Tibial artery (tissue), 4 donors: ENCODE measurements at regions not wholly inside any gene's neighbourhood (a gene's known extent, or its start where the extent isn't known, plus 50 kb on each side); places are given as distances from the start of the nearest gene placed in this dataset.

ENCODE experiments used
- DNase-seq, 2 donors: peaks; one replicate each; pipeline ENCODE4 v3.0.0-alpha.2; 2019
- H3K27ac ChIP-seq, 2 donors: fragments of 200-600 bp; sonication (generic) in 1 of 2; 1 replicate in 1 of 2; 2 replicates in 1 of 2; pipeline ENCODE4 v1.5.1; 2018 to 2019; ENCODE audit warnings: mild to moderate bottlenecking in 1 of 2
- H3K27me3 ChIP-seq, 2 donors: fragments of 200-600 bp; sonication (generic) in 1 of 2; one replicate each; pipeline versions ENCODE4 v1.5.1 to v1.6.0; 2016 to 2019
- H3K36me3 ChIP-seq, 3 donors: fragments of 200-600 bp; sonication (generic) in 2 of 3; one replicate each; pipeline ENCODE4 v1.5.1; 2016 to 2019; ENCODE audit warnings: mild to moderate bottlenecking in 2 of 3
- H3K4me1 ChIP-seq, 4 donors: fragments of 200-600 bp; sonication (generic) in 2 of 4; 1 replicate in 3 of 4; 2 replicates in 1 of 4; pipeline ENCODE4 v1.5.1; 2016 to 2019
- H3K4me3 ChIP-seq, 2 donors: fragments of 200-600 bp; sonication (generic) in 1 of 2; 1 replicate in 1 of 2; 2 replicates in 1 of 2; pipeline ENCODE4 v1.5.1; 2018 to 2019; ENCODE audit warnings: mild to moderate bottlenecking in 2 of 2
- H3K9me3 ChIP-seq, 3 donors: fragments of 200-600 bp; sonication (generic) in 1 of 3; one replicate each; pipeline ENCODE4 v1.5.1; 2016 to 2019
- intact Hi-C: fragments of 100-400 bp; cut with DNase I; formaldehyde crosslinking; loops from one replicate; pipeline ENCODE4 v1.15.0; 2023; ENCODE audit warnings: low total_unique reads
- TF ChIP-seq, protein P1 (sequence below), 2 experiments: fragments of 200-600 bp in 1 of 2; fragments of 450-650 bp in 1 of 2; IDR thresholded peaks; one replicate each; pipeline ENCODE4 v1.5.1; 2017 to 2019; ENCODE audit warnings: antibody characterized with exemption in 2 of 2, mild to moderate bottlenecking in 1 of 2, moderate library complexity in 1 of 2

- Histone ChIP-seq H3K4me3 (no peak overlapping the region), H3K27ac (no peak overlapping the region), H3K4me1 (no peaks in the 10 kb centered on the region), H3K9me3 (no peaks in the 10 kb centered on the region), H3K27me3 (no peaks in the 10 kb centered on the region), H3K36me3 (no peaks in the 10 kb centered on the region)
- no peak for DNase-seq
- TF ChIP-seq, protein P1, sequence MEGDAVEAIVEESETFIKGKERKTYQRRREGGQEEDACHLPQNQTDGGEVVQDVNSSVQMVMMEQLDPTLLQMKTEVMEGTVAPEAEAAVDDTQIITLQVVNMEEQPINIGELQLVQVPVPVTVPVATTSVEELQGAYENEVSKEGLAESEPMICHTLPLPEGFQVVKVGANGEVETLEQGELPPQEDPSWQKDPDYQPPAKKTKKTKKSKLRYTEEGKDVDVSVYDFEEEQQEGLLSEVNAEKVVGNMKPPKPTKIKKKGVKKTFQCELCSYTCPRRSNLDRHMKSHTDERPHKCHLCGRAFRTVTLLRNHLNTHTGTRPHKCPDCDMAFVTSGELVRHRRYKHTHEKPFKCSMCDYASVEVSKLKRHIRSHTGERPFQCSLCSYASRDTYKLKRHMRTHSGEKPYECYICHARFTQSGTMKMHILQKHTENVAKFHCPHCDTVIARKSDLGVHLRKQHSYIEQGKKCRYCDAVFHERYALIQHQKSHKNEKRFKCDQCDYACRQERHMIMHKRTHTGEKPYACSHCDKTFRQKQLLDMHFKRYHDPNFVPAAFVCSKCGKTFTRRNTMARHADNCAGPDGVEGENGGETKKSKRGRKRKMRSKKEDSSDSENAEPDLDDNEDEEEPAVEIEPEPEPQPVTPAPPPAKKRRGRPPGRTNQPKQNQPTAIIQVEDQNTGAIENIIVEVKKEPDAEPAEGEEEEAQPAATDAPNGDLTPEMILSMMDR (IDR thresholded peaks at IDR 0.05) = no peak
- intact Hi-C loops = no loop called here
These were observed 476.8 kb downstream of the GABRG1 start for GRCh38 chr4:45646885-45647590.

- no peak overlapping the region for H3K4me3 ChIP-seq
- H3K4me1 ChIP-seq = no peaks in the 10 kb centered on the region
- DNase-seq = no peak
- H3K36me3 ChIP-seq = no peaks in the 10 kb centered on the region
- no peak overlapping the region for H3K27ac ChIP-seq
- intact Hi-C loops = no loop called here
- H3K9me3 ChIP-seq = no peaks in the 10 kb centered on the region
- TF ChIP-seq, protein P1 (IDR thresholded peaks at IDR 0.05) = no peak
- H3K27me3 ChIP-seq = no peaks in the 10 kb centered on the region
These were observed 483.6 kb downstream of the GABRG1 start for GRCh38 chr4:45640281-45640680.

DNA sequence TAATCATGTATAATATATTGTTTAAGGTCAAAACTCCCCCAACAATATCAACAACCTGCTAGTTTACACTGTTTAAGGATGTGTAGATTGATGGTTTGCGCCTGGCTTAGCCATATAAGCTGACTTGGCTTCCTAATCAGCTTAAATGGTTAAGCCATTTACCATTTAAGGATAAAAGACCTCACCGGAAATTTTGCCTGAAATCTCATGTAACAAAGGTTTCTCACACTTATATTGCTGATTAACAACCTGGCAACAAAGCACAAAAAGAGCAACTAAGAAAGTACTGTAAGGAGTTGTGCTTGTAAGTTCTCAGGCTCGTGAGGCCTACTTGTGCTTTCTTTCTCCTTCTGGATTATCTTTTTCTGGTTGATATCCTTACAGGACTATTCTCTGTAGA is 485.2 kb downstream of the GABRG1 start:
- DNase-seq = no peak
- intact Hi-C loops = no loop called here
- TF ChIP-seq, protein P1 (IDR thresholded peaks at IDR 0.05) = no peak
- Histone ChIP-seq H3K36me3 (no peaks in the 10 kb centered on the region), H3K27me3 (no peaks in the 10 kb centered on the region), H3K9me3 (no peaks in the 10 kb centered on the region), H3K4me1 (no peaks in the 10 kb centered on the region), H3K27ac (no peak overlapping the region), H3K4me3 (no peak overlapping the region)

DNA sequence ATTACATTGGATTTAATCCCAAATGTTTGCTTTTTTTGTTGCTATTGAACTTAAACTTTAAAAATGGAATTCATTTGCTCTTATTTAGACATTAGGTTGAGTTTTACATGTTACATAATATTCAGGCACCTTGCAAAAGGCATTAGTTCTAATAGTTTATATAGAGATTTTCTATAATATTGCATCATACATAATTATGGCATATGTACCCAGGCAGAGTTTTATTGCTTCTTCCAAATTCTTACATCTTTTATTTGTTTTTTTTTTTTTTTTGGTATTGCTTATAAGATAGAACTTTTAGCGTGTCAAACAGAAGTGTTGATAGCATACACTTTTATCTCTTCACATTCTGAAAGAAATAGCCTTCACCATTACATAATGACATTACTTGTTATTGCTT is 487.7 kb downstream of the GABRG1 start:
- no peak overlapping the region for H3K27ac ChIP-seq
- H3K4me3 ChIP-seq = no peak overlapping the region
- H3K4me1 ChIP-seq = no peaks in the 10 kb centered on the region
- intact Hi-C loops = no loop called here
- TF ChIP-seq, protein P1 (IDR thresholded peaks at IDR 0.05) = no peak
- no peaks in the 10 kb centered on the region for H3K9me3 ChIP-seq
- no peaks in the 10 kb centered on the region for H3K36me3 ChIP-seq
- no peaks in the 10 kb centered on the region for H3K27me3 ChIP-seq
- no peak for DNase-seq

DNA sequence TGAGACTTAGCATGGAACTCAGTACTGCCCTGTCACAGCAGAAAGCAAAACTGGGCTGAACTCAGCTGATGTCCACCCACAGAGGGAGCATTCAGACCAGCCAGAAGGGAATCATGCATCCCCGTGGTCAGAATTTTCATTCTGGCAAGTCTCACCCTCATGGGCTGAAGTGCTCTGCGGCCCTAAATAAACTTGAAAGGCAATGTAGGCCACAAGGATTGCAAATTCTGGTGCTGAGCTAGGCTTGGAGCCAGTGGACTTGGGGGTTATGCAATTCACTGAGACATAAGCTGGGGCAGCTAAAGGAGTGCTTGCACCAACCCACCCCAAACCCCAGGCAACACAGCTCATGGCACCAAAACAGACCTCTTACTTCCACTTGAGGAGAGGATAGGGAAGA is 494.1 kb downstream of the GABRG1 start:
- Histone ChIP-seq H3K4me1 (no peaks in the 10 kb centered on the region), H3K36me3 (no peaks in the 10 kb centered on the region), H3K4me3 (no peak overlapping the region), H3K27ac (no peak overlapping the region), H3K27me3 (no peaks in the 10 kb centered on the region), H3K9me3 (no peaks in the 10 kb centered on the region)
- no peak for DNase-seq
- TF ChIP-seq, protein P1 (IDR thresholded peaks at IDR 0.05) = no peak
- intact Hi-C loops = no loop called here

GRCh38 chr4:45621971-45622370 is 501.9 kb downstream of the GABRG1 start:
- H3K36me3 ChIP-seq = no peaks in the 10 kb centered on the region
- intact Hi-C loops = no loop called here
- no peak for DNase-seq
- H3K27me3 ChIP-seq = no peaks in the 10 kb centered on the region
- TF ChIP-seq, protein P1 (IDR thresholded peaks at IDR 0.05) = no peak
- H3K4me1 ChIP-seq = no peaks in the 10 kb centered on the region
- no peak overlapping the region for H3K27ac ChIP-seq
- no peaks in the 10 kb centered on the region for H3K9me3 ChIP-seq
- H3K4me3 ChIP-seq = no peak overlapping the region
